B cell (primary cell): ENCODE measurements at regions not wholly inside any gene's neighbourhood (a gene's known extent, or its start where the extent isn't known, plus 50 kb on each side); places are given as distances from the start of the nearest gene placed in this dataset.

Source experiments
- ATAC-seq: fragments of 200-7000 bp; cut with Tn5 transposase; one replicate; pipeline ENCODE4 v1.10.0; 2021; ENCODE audit warnings: low read depth, mild to moderate bottlenecking, moderate number of reproducible peaks, moderate library complexity
- CTCF ChIA-PET: fragments of 350-600 bp; sonication (Branson Sonifier 250); formaldehyde crosslinking; loops from one replicate; lab custom pipeline; 2021; ENCODE audit warnings: antibody characterized with exemption, inconsistent platforms; lab: Charles Lee
- POLR2A ChIA-PET: fragments of 350-600 bp; sonication (Branson Sonifier 250); formaldehyde crosslinking; loops from one replicate; lab custom pipeline; 2021; ENCODE audit warnings: antibody characterized with exemption; lab: Charles Lee
- DNase-seq: peaks from one replicate; pipeline ENCODE4 v3.0.0; 2013
- H2AFZ ChIP-seq: 2 replicates; pipeline ENCODE4 v1.6.1; 2012; ENCODE audit warnings: mild to moderate bottlenecking, low read depth, low read length; ENCODE audit not compliant: insufficient read depth, poor library complexity, severe bottlenecking
- H3K27ac ChIP-seq, 2 donors: 1 replicate in 1 of 2; 2 replicates in 1 of 2; pipeline ENCODE4 v1.5.1; 2012 to 2013; ENCODE audit warnings: low read length in 2 of 2, mild to moderate bottlenecking in 2 of 2, moderate library complexity in 1 of 2
- H3K27me3 ChIP-seq, 4 experiments: fragments of 200-600 bp in 1 of 4; sonication (generic) in 1 of 4; replicated peaks in 1 of 4; 1 replicate in 2 of 4; 2 replicates in 2 of 4; pipeline versions ENCODE4 v1.6.1 to v1.7.0; 2013 to 2016; ENCODE audit warnings: low read length in 3 of 4, mild to moderate bottlenecking in 2 of 4, mixed read lengths in 1 of 4, moderate library complexity in 1 of 4; ENCODE audit not compliant: insufficient read depth in 4 of 4, control insufficient read depth in 3 of 4; ENCODE audit errors: control extremely low read depth in 1 of 4
- H3K36me3 ChIP-seq, 2 experiments: replicated peaks in 1 of 2; 1 replicate in 1 of 2; 2 replicates in 1 of 2; pipeline versions ENCODE4 v1.6.1 to v1.7.1; 2013; ENCODE audit warnings: low read length in 1 of 2; ENCODE audit not compliant: insufficient read depth in 2 of 2, control insufficient read depth in 1 of 2; ENCODE audit errors: control extremely low read depth in 1 of 2, extremely low read depth in 1 of 2
- H3K4me1 ChIP-seq, 2 donors: fragments of 200-600 bp in 1 of 2; sonication (generic) in 1 of 2; 1 replicate in 1 of 2; 2 replicates in 1 of 2; pipeline versions ENCODE4 v1.5.1 to v1.6.1; 2013 to 2017; ENCODE audit warnings: low read length in 2 of 2; ENCODE audit not compliant: control insufficient read depth in 2 of 2, insufficient read depth in 2 of 2
- H3K4me2 ChIP-seq: replicated peaks from 2 replicates; pipeline ENCODE3; 2012; ENCODE audit warnings: mild to moderate bottlenecking, low read depth, low read length; ENCODE audit not compliant: poor library complexity, severe bottlenecking
- H3K4me3 ChIP-seq, 5 experiments: fragments of 200-600 bp in 1 of 5; sonication (generic) in 1 of 5; 1 replicate in 3 of 5; 2 replicates in 2 of 5; pipeline versions ENCODE4 v1.5.1 to v1.7.0; 2011 to 2016; ENCODE audit warnings: low read length in 4 of 5, mild to moderate bottlenecking in 4 of 5, low read depth in 2 of 5, control low read depth in 1 of 5, moderate library complexity in 1 of 5; ENCODE audit not compliant: insufficient read depth in 1 of 5; ENCODE audit errors: control extremely low read depth in 1 of 5, extremely low read depth in 1 of 5
- H3K79me2 ChIP-seq: fragments of 200-600 bp; sonication (generic); one replicate; pipeline ENCODE4 v1.6.0; 2016; ENCODE audit warnings: low read length; ENCODE audit not compliant: control insufficient read depth, insufficient read depth
- H3K9ac ChIP-seq: fragments of 200-600 bp; sonication (generic); 2 replicates; pipeline ENCODE4 v1.6.1; 2017; ENCODE audit warnings: mild to moderate bottlenecking, low read length, moderate library complexity
- H3K9me3 ChIP-seq, 3 donors: one replicate each; pipeline versions ENCODE4 v1.6.1 to v1.7.1; 2013; ENCODE audit warnings: low read length in 2 of 3; ENCODE audit not compliant: control insufficient read depth in 2 of 3, insufficient read depth in 1 of 3; ENCODE audit errors: control extremely low read depth in 1 of 3
- H4K20me1 ChIP-seq: 2 replicates; pipeline ENCODE4 v1.6.0; 2012; ENCODE audit warnings: mild to moderate bottlenecking, low read length; ENCODE audit not compliant: insufficient read depth, control insufficient read depth, poor library complexity, severe bottlenecking
- H3K27ac Mint-ChIP-seq: one replicate; pipeline ENCODE4 v1.8.0; 2021; ENCODE audit warnings: mixed read lengths
- H3K27me3 Mint-ChIP-seq: one replicate; pipeline ENCODE4 v1.8.0; 2021; ENCODE audit warnings: mixed read lengths
- H3K4me1 Mint-ChIP-seq: one replicate; pipeline ENCODE4 v1.8.0; 2021; ENCODE audit warnings: mixed read lengths
- H3K4me3 Mint-ChIP-seq: one replicate; pipeline ENCODE4 v1.8.0; 2021; ENCODE audit warnings: mixed read lengths
- H3K9me3 Mint-ChIP-seq: one replicate; pipeline ENCODE4 v1.8.0; 2022; ENCODE audit warnings: mixed read lengths; ENCODE audit not compliant: insufficient read depth
- EZH2 ChIP-seq: IDR thresholded peaks from 2 replicates; pipeline ENCODE4 v1.6.1; 2012; ENCODE audit warnings: borderline replicate concordance, low read depth, mild to moderate bottlenecking, moderate library complexity, low read length; ENCODE audit not compliant: insufficient read depth, poor library complexity, severe bottlenecking
- WGBS: methylation state at CpG from one replicate; pipeline ENCODE4 v1.1.5; 2013; ENCODE audit warnings: missing lambda C conversion rate; ENCODE audit not compliant: insufficient coverage; 5-methylcytosine and 5-hydroxymethylcytosine counted together
- intact Hi-C: fragments of 100-400 bp; cut with micrococcal nuclease; formaldehyde crosslinking; loops from one replicate; pipeline ENCODE4 v1.10.0; 2022
- TF ChIP-seq, protein P1 (sequence below): fragments of 200-600 bp; IDR thresholded peaks from one replicate; pipeline ENCODE4 v1.8.0; 2022; ENCODE audit warnings: antibody characterized with exemption, mild to moderate bottlenecking

GRCh38 chr2:177038787-177039484 lies 173.7 kb upstream of the HNRNPA3 start:
- WGBS = 90% methylated on average over 4 of the region's 14 CpGs
- H3K79me2 ChIP-seq = no peaks in the 10 kb centered on the region
- H3K9ac ChIP-seq = no peak overlapping the region
- Mint-ChIP-seq H3K4me3 (no peak overlapping the region), H3K9me3 (no peaks in the 10 kb centered on the region), H3K27ac (no peak overlapping the region), H3K27me3 (peaks cover 13% of the 10 kb centered on the region), H3K4me1 (no peaks in the 10 kb centered on the region)
- no peak for DNase-seq
- no peak overlapping the region for H3K4me3 ChIP-seq
- H3K9me3 ChIP-seq = no peaks in the 10 kb centered on the region
- no peaks in the 10 kb centered on the region for H4K20me1 ChIP-seq
- H2AFZ ChIP-seq = no peak overlapping the region
- H3K4me1 ChIP-seq = no peaks in the 10 kb centered on the region
- no peak overlapping the region for H3K27ac ChIP-seq
- H3K36me3 ChIP-seq = no peaks in the 10 kb centered on the region
- ChIA-PET POLR2A (no interaction called here), CTCF (no interaction called here)
- ATAC-seq = no peak
- peaks cover 0 to 2% (median 0%) of the 10 kb centered on the region in 4 experiments for H3K27me3 ChIP-seq
- intact Hi-C loops = no loop called here
- no peak overlapping the region for H3K4me2 ChIP-seq
- TF ChIP-seq, protein P1, sequence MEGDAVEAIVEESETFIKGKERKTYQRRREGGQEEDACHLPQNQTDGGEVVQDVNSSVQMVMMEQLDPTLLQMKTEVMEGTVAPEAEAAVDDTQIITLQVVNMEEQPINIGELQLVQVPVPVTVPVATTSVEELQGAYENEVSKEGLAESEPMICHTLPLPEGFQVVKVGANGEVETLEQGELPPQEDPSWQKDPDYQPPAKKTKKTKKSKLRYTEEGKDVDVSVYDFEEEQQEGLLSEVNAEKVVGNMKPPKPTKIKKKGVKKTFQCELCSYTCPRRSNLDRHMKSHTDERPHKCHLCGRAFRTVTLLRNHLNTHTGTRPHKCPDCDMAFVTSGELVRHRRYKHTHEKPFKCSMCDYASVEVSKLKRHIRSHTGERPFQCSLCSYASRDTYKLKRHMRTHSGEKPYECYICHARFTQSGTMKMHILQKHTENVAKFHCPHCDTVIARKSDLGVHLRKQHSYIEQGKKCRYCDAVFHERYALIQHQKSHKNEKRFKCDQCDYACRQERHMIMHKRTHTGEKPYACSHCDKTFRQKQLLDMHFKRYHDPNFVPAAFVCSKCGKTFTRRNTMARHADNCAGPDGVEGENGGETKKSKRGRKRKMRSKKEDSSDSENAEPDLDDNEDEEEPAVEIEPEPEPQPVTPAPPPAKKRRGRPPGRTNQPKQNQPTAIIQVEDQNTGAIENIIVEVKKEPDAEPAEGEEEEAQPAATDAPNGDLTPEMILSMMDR = no peak
- no peak for TF ChIP-seq EZH2

- Mint-ChIP-seq H3K9me3 (no peaks in the 10 kb centered on the region), H3K27me3 (peaks cover 16% of the 10 kb centered on the region), H3K4me3 (no peak overlapping the region), H3K27ac (no peak overlapping the region), H3K4me1 (no peaks in the 10 kb centered on the region)
- no peak overlapping the region for H3K9ac ChIP-seq
- ATAC-seq (no peak), DNase-seq (no peak)
- H3K79me2 ChIP-seq = no peaks in the 10 kb centered on the region
- no CpG with 5 or more reads among the region's 3 CpGs for WGBS
- H4K20me1 ChIP-seq = no peaks in the 10 kb centered on the region
- no peak overlapping the region for H3K4me3 ChIP-seq
- no peaks in the 10 kb centered on the region for H3K4me1 ChIP-seq
- no peaks in the 10 kb centered on the region for H3K9me3 ChIP-seq
- H2AFZ ChIP-seq = no peak overlapping the region
- intact Hi-C loops = no loop called here
- POLR2A ChIA-PET = no interaction called here
- no peak overlapping the region for H3K4me2 ChIP-seq
- peaks cover 0 to 2% (median 0%) of the 10 kb centered on the region in 4 experiments for H3K27me3 ChIP-seq
- TF ChIP-seq, protein P1 = no peak
- TF ChIP-seq EZH2 = no peak
- H3K36me3 ChIP-seq = no peaks in the 10 kb centered on the region
- H3K27ac ChIP-seq = no peak overlapping the region
- CTCF ChIA-PET = no interaction called here
These were observed 170.3 kb upstream of the HNRNPA3 start for GRCh38 chr2:177042311-177042710.
